Central memory CD8-positive, alpha-beta T cell (primary cell): ENCODE measurements at regions not wholly inside any gene's neighbourhood (a gene's known extent, or its start where the extent isn't known, plus 50 kb on each side); places are given as distances from the start of the nearest gene placed in this dataset.

Experiments used
- ATAC-seq: fragments of 150-1000 bp; cut with Tn5 transposase; replicated peaks from 2 replicates; pipeline ENCODE4 v1.10.0; 2022; ENCODE audit warnings: mild to moderate bottlenecking, moderate FRiP score, moderate number of reproducible peaks; ENCODE audit not compliant: poor library complexity, severe bottlenecking; ENCODE audit errors: extremely low read depth
- DNase-seq, 2 donors: peaks; one replicate each; pipeline ENCODE4 v3.0.0; 2021; ENCODE audit warnings: low spot score in 2 of 2
- H3K27ac Mint-ChIP-seq: one replicate; pipeline ENCODE4 v1.8.0; 2022; ENCODE audit warnings: low read depth, mild to moderate bottlenecking, moderate library complexity, mixed read lengths
- H3K27me3 Mint-ChIP-seq: one replicate; pipeline ENCODE4 v1.8.0; 2022; ENCODE audit warnings: mixed read lengths
- H3K36me3 Mint-ChIP-seq: one replicate; pipeline ENCODE4 v1.8.0; 2022; ENCODE audit warnings: mild to moderate bottlenecking, moderate library complexity, mixed read lengths; ENCODE audit not compliant: insufficient read depth
- H3K4me1 Mint-ChIP-seq: one replicate; pipeline ENCODE4 v1.8.0; 2022; ENCODE audit warnings: mixed read lengths
- H3K4me3 Mint-ChIP-seq: one replicate; pipeline ENCODE4 v1.8.0; 2022; ENCODE audit warnings: mild to moderate bottlenecking, moderate library complexity, mixed read lengths
- H3K9me3 Mint-ChIP-seq: one replicate; pipeline ENCODE4 v1.8.0; 2022; ENCODE audit warnings: mixed read lengths

DNA sequence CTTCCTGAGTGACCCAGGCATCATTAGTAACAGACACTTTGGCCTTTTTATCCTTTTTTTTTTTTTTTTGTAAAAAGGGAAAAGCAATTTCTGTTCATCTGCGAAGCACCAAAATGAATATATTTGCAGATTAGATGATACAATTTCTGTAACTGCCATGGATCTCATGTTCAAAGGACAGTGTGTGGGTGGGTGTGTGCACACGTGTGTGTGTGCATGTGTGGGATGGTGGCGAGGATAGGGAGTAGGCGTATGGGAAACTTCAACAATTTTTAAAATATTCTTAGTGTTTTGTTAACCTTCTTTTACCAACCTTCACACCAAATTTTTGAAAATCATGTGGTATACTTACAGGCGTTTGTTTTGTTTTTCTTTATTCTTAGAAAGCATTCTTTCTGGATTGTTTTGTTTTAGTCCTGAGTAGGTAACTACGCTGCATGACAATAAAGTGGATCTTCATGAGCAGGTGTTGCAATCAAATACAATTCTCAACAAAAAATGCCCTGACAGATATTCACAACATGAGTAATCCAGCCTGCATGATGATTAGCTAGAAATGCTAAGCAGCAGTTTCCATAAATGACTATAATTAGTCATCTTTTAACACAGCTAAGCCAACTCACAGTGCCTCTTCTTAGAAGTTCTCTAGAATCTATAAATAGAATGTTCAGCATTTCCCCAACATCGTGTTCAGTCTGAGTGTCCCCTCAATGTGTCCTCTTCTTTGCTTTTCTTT lies 53.5 kb upstream of the RMDN2 start:
- H3K9me3 Mint-ChIP-seq: no peaks in the 10 kb centered on the region
- ATAC-seq (no peak), DNase-seq (no peak)
- H3K4me3 Mint-ChIP-seq: no peak overlapping the region
- no peaks in the 10 kb centered on the region for H3K27me3 Mint-ChIP-seq
- H3K36me3 Mint-ChIP-seq: no peaks in the 10 kb centered on the region
- no peak overlapping the region for H3K27ac Mint-ChIP-seq
- no peaks in the 10 kb centered on the region for H3K4me1 Mint-ChIP-seq

DNA sequence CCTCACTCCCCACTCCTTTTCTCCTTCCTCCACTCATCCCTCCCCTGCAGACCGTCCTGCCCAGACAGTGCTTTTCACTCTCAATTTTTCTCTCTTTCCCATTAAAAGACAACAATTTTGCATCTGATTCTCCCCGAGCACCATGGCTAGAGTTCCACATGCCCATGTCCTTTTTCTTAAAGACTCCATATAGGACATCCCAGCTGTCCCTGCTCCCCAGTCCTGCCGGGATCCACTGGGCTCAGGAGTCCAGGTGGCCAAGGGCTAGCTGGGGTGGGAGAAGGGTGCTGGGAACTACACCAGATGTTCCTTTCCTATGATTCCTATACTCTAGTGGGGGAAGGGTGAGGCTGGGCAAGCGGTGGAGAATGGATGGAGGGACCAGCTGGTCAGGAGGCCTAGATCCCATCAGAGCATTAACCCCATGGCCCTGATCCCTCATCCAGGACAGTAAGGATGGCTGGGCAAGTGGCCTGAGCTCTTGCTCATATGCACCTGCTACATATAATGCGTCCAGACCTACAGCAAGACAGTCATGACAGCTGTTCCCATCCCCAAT lies 52.8 kb upstream of the RMDN2 start:
- Mint-ChIP-seq H3K27me3 (no peaks in the 10 kb centered on the region), H3K36me3 (no peaks in the 10 kb centered on the region), H3K4me1 (no peaks in the 10 kb centered on the region), H3K27ac (no peak overlapping the region), H3K9me3 (no peaks in the 10 kb centered on the region), H3K4me3 (no peak overlapping the region)
- no peak for DNase-seq
- no peak for ATAC-seq

DNA sequence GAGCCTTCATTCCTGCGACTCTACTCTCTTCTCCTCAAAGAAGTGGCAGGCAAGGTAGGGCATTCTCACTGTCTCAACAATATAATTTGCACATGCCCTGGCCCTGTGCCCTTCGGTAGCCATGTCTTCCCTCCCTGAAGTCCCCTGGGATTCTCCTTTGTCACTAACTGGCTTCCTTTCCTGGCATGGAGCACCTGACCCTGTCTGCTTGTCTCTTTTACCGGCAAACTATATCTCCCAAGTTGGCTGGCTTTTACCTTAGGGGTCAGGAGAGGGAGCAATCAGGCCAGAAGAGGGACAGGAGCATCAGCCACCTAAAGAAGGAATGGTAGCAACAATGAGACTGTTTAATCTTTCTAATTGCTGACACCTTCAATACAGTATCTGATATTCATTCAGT lies 51.9 kb upstream of the RMDN2 start:
- H3K4me1 Mint-ChIP-seq: no peaks in the 10 kb centered on the region
- H3K36me3 Mint-ChIP-seq: no peaks in the 10 kb centered on the region
- H3K27ac Mint-ChIP-seq: no peak overlapping the region
- no peaks in the 10 kb centered on the region for H3K27me3 Mint-ChIP-seq
- H3K4me3 Mint-ChIP-seq: no peak overlapping the region
- DNase-seq (no peak), ATAC-seq (no peak)
- no peaks in the 10 kb centered on the region for H3K9me3 Mint-ChIP-seq

DNA sequence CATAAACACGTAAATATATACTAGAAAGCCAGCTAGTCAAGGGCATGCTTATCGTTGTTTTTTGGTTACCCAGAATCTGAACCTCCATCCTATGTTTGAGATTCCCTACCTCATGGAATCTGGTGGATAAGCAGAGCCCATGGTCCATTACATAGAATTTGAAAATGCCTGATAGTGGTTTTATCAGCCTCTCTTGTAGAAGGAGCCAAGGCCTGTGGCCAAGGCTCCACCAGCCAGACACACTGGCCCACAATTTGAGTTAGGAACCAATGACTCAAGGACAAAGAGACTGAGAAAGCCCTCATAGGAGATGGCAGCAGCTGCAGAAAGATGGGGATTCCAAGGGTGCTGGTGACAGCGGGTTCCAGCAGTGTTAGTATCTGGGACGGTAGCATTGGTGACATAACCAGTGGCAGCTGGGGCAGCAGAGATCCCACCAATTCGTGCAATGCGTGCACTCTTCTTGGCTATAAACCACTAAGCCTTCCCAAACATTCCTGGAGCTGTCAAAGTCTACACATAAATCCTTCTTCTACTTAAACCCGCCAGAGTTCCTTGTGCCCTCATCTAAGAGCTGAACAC lies 51.2 kb upstream of the RMDN2 start:
- no peak for DNase-seq
- Mint-ChIP-seq H3K4me1 (no peaks in the 10 kb centered on the region), H3K36me3 (no peaks in the 10 kb centered on the region), H3K27ac (no peak overlapping the region), H3K9me3 (no peaks in the 10 kb centered on the region), H3K4me3 (no peak overlapping the region), H3K27me3 (no peaks in the 10 kb centered on the region)
- ATAC-seq: no peak

DNA sequence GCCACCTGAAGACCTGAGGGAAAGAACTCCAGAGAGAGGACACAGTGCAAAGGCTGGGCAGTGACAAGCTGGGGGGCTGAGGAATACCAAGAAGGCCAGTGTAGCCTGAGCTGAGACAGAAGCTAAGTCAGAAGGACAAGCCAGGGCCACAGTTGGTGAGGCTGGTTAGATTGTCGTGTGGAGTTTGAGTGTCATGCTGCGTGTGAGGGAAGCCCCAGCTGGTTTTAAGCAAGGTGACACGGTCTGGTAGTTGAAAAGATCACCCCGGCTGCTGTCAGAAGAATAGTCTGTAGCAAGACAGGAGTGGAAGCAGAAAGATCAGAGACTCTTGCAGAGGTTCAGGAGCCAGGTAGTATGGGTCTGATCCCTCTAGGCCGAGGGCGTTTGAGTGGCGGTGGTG lies 50.6 kb upstream of the RMDN2 start:
- Mint-ChIP-seq H3K27ac (no peak overlapping the region), H3K9me3 (no peaks in the 10 kb centered on the region), H3K4me1 (no peaks in the 10 kb centered on the region), H3K4me3 (no peak overlapping the region), H3K36me3 (no peaks in the 10 kb centered on the region), H3K27me3 (peaks cover 3% of the 10 kb centered on the region)
- no peak for DNase-seq
- ATAC-seq: no peak
